Adrenal gland (tissue), 9 donors: ENCODE measurements at regions not wholly inside any gene's neighbourhood (a gene's known extent, or its start where the extent isn't known, plus 50 kb on each side); places are given as distances from the start of the nearest gene placed in this dataset.
"Not testable (repeated sequence)": the region's sequence is repeated elsewhere in the genome, so short reads cannot be mapped to it uniquely, and the experiment has no call there.

Experiments
- DNase-seq, 7 donors: peaks; one replicate each; pipeline ENCODE4 v3.0.0-alpha.2; 2019 to 2020
- H3K27ac ChIP-seq, 5 donors: fragments of 200-600 bp; sonication (generic) in 4 of 5; 1 replicate in 3 of 5; 2 replicates in 2 of 5; pipeline versions ENCODE4 v1.5.1 to v1.8.0; 2016 to 2020; ENCODE audit warnings: mild to moderate bottlenecking in 1 of 5
- H3K27me3 ChIP-seq: fragments of 200-600 bp; 2 replicates; pipeline ENCODE4 v1.8.0; 2021
- H3K36me3 ChIP-seq, 2 donors: fragments of 200-600 bp; replicated peaks in 1 of 2; 1 replicate in 1 of 2; 2 replicates in 1 of 2; pipeline versions ENCODE4 v1.5.1 to v1.8.0; 2018 to 2022
- H3K4me1 ChIP-seq, 2 donors: fragments of 200-600 bp; replicated peaks in 1 of 2; 1 replicate in 1 of 2; 2 replicates in 1 of 2; pipeline versions ENCODE4 v1.5.1 to v1.8.0; 2018 to 2021
- H3K4me3 ChIP-seq, 4 donors: fragments of 200-600 bp; sonication (generic) in 3 of 4; one replicate each; pipeline ENCODE4 v1.5.1; 2016 to 2018
- H3K9me3 ChIP-seq, 3 donors: fragments of 200-600 bp; sonication (generic) in 1 of 3; replicated peaks in 1 of 3; 1 replicate in 2 of 3; 2 replicates in 1 of 3; pipeline versions ENCODE4 v1.5.1 to v1.8.0; 2016 to 2021
- CTCF ChIP-seq, 6 experiments: fragments of 450-650 bp in 4 of 6; fragments of 200-600 bp in 2 of 6; sonication (generic) in 1 of 6; IDR thresholded peaks; 1 replicate in 5 of 6; 2 replicates in 1 of 6; pipeline versions ENCODE4 v1.5.1 to v1.8.0; 2016 to 2021; ENCODE audit warnings: antibody characterized with exemption in 6 of 6, mild to moderate bottlenecking in 2 of 6, moderate library complexity in 1 of 6
- POLR2A ChIP-seq, 2 donors: fragments of 450-650 bp; IDR thresholded peaks; one replicate each; pipeline ENCODE4 v1.6.1; 2017; ENCODE audit warnings: antibody characterized with exemption in 2 of 2, mild to moderate bottlenecking in 2 of 2, moderate library complexity in 1 of 2
- WGBS, 4 donors: extraction: QIAGEN DNeasy Blood & Tissue Kit in 2 of 4; methylation state at CpG; one replicate each; pipeline versions ENCODE4 v1.1.5 to v1.1.7; 2013 to 2017; 5-methylcytosine and 5-hydroxymethylcytosine counted together
- intact Hi-C, 2 donors: fragments of 100-400 bp; cut with DNase I; formaldehyde crosslinking; loops; one replicate each; pipeline versions ENCODE4 v1.14.1 to v1.15.0; 2022 to 2023
- donor health status: healthy with polysubstance abuse.
- donor health status: Bipolar disorder and iron deficiency.
- donor health status: DM: yes; HTN: yes; CAD: no.
- donor health status: DM: no; HTN: no; CAD: no.
- donor health status: DM: no; HTN: no; CAD: no.

- intact Hi-C loops: no loop called here
- TF ChIP-seq CTCF (IDR thresholded peaks at IDR 0.05) (no peak), POLR2A (IDR thresholded peaks at IDR 0.05) (no peak)
- no peaks in the 10 kb centered on the region for H3K4me1 ChIP-seq
- no peaks in the 10 kb centered on the region for H3K36me3 ChIP-seq
- WGBS, 4 donors: 69 to 91% (median 81%) methylated on average over 2 of the region's 2 CpGs
- H3K27me3 ChIP-seq: no peaks in the 10 kb centered on the region
- H3K9me3 ChIP-seq: no peaks in the 10 kb centered on the region
- H3K4me3 ChIP-seq: no peak overlapping the region
- DNase-seq: no peak
- no peak overlapping the region for H3K27ac ChIP-seq
Measured at GRCh38 chr6:147958683-147959082, 384.0 kb upstream of the SASH1 start.

- intact Hi-C loops: no loop called here
- WGBS, 4 donors: 23 to 48% (median 41%) methylated on average over 2 of the region's 2 CpGs
- Histone ChIP-seq H3K27me3 (no peaks in the 10 kb centered on the region), H3K27ac (no peak overlapping the region), H3K9me3 (no peaks in the 10 kb centered on the region), H3K4me1 (no peaks in the 10 kb centered on the region), H3K36me3 (no peaks in the 10 kb centered on the region), H3K4me3 (no peak overlapping the region)
- TF ChIP-seq POLR2A (IDR thresholded peaks at IDR 0.05): no peak
- TF ChIP-seq CTCF (IDR thresholded peaks at IDR 0.05): no peak
- DNase-seq: no peak
Measured at GRCh38 chr6:147961481-147962141, 381.0 kb upstream of the SASH1 start.

- intact Hi-C loops, H3K4me1 ChIP-seq, H3K27ac ChIP-seq, H3K27me3 ChIP-seq, DNase-seq, H3K4me3 ChIP-seq, H3K36me3 ChIP-seq, H3K9me3 ChIP-seq: not testable (repeated sequence)
- 85 to 98% (median 93%) methylated on average over 3 of the region's 3 CpGs for WGBS, 4 donors
Measured at GRCh38 chr6:147965448-147965847, 377.2 kb upstream of the SASH1 start.

GRCh38 chr6:147970970-147971369 lies 371.7 kb upstream of the SASH1 start:
- TF ChIP-seq CTCF (IDR thresholded peaks at IDR 0.05): no peak
- TF ChIP-seq POLR2A (IDR thresholded peaks at IDR 0.05): no peak
- no peak overlapping the region for H3K27ac ChIP-seq
- DNase-seq: no peak
- intact Hi-C loops: no loop called here
- no peaks in the 10 kb centered on the region for H3K4me1 ChIP-seq
- no peaks in the 10 kb centered on the region for H3K9me3 ChIP-seq
- no peaks in the 10 kb centered on the region for H3K36me3 ChIP-seq
- H3K27me3 ChIP-seq: no peaks in the 10 kb centered on the region
- WGBS, 4 donors: 57 to 100% (median 87%) methylated on average over 1 of the region's 1 CpG
- no peak overlapping the region for H3K4me3 ChIP-seq

GRCh38 chr6:147972448-147972847 lies 370.2 kb upstream of the SASH1 start:
- no peaks in the 10 kb centered on the region for H3K4me1 ChIP-seq
- DNase-seq: no peak
- intact Hi-C loops: no loop called here
- no peaks in the 10 kb centered on the region for H3K36me3 ChIP-seq
- H3K27me3 ChIP-seq: no peaks in the 10 kb centered on the region
- 61 to 77% (median 65%) methylated on average over 5 of the region's 5 CpGs for WGBS, 4 donors
- no peak for TF ChIP-seq POLR2A (IDR thresholded peaks at IDR 0.05)
- TF ChIP-seq CTCF (IDR thresholded peaks at IDR 0.05): no peak
- H3K27ac ChIP-seq: no peak overlapping the region
- H3K9me3 ChIP-seq: no peaks in the 10 kb centered on the region
- H3K4me3 ChIP-seq: no peak overlapping the region
